GM23338 (cell line): ENCODE measurements at regions not wholly inside any gene's neighbourhood (a gene's known extent, or its start where the extent isn't known, plus 50 kb on each side); places are given as distances from the start of the nearest gene placed in this dataset.

Experiments
- ATAC-seq: fragments of 200-7000 bp; cut with Tn5 transposase; 3 replicates; pipeline ENCODE4 v1.9.1; 2020
- DNase-seq: peaks from one replicate; pipeline ENCODE4 v3.0.0-alpha.2; 2015; ENCODE audit warnings: low spot score
- H2AFZ ChIP-seq: fragments of 200-600 bp; sonication (generic); 2 replicates; pipeline ENCODE4 v1.8.0; 2016; ENCODE audit warnings: antibody characterized with exemption, mild to moderate bottlenecking, moderate library complexity
- H3F3A ChIP-seq: fragments of 200-600 bp; sonication (generic); replicated peaks from 2 replicates; pipeline ENCODE4 v1.8.0; 2017; ENCODE audit warnings: antibody characterized with exemption, mixed run types, low read depth
- H3K27ac ChIP-seq: fragments of 200-600 bp; sonication (generic); 2 replicates; pipeline ENCODE4 v1.6.1; 2016; ENCODE audit warnings: low read depth
- H3K27me3 ChIP-seq: fragments of 200-600 bp; sonication (generic); 2 replicates; pipeline ENCODE4 v1.8.0; 2016; ENCODE audit warnings: mild to moderate bottlenecking, mixed run types, moderate library complexity; ENCODE audit not compliant: insufficient read depth
- H3K36me3 ChIP-seq: fragments of 200-600 bp; sonication (generic); 2 replicates; pipeline ENCODE4 v1.8.0; 2016; ENCODE audit warnings: mild to moderate bottlenecking; ENCODE audit not compliant: insufficient read depth
- H3K4me1 ChIP-seq: fragments of 200-600 bp; sonication (generic); 2 replicates; pipeline ENCODE4 v1.8.0; 2016; ENCODE audit warnings: mild to moderate bottlenecking, moderate library complexity; ENCODE audit not compliant: insufficient read depth
- H3K4me2 ChIP-seq: fragments of 200-600 bp; sonication (generic); 2 replicates; pipeline ENCODE4 v1.7.1; 2017; ENCODE audit warnings: mixed run types
- H3K4me3 ChIP-seq: fragments of 200-600 bp; sonication (generic); 2 replicates; pipeline ENCODE4 v1.6.1; 2016; ENCODE audit warnings: mixed run types
- H3K79me2 ChIP-seq: fragments of 200-600 bp; sonication (generic); replicated peaks from 2 replicates; pipeline ENCODE4 v1.8.0; 2017; ENCODE audit warnings: mild to moderate bottlenecking; ENCODE audit not compliant: insufficient read depth
- H3K9me2 ChIP-seq: fragments of 200-600 bp; sonication (generic); 2 replicates; pipeline ENCODE4 v1.8.0; 2017; ENCODE audit not compliant: insufficient read depth
- H4K20me1 ChIP-seq: fragments of 200-600 bp; sonication (generic); replicated peaks from 2 replicates; pipeline ENCODE4 v1.8.0; 2017; ENCODE audit warnings: mild to moderate bottlenecking; ENCODE audit not compliant: insufficient read depth
- H3K27ac Mint-ChIP-seq: 2 replicates; pipeline ENCODE4 v1.8.0; 2020; ENCODE audit warnings: inconsistent platforms, mild to moderate bottlenecking, moderate library complexity, mixed read lengths
- H3K27me3 Mint-ChIP-seq: 3 replicates; pipeline ENCODE4 v1.8.0; 2022; ENCODE audit warnings: low read depth, mild to moderate bottlenecking, moderate library complexity, mixed read lengths, inconsistent platforms; ENCODE audit not compliant: insufficient read depth, poor library complexity
- H3K36me3 Mint-ChIP-seq: 3 replicates; pipeline ENCODE4 v1.8.0; 2021; ENCODE audit warnings: low read depth, mild to moderate bottlenecking, inconsistent platforms, moderate library complexity, mixed read lengths
- H3K4me1 Mint-ChIP-seq: 3 replicates; pipeline ENCODE4 v1.8.0; 2020; ENCODE audit warnings: mild to moderate bottlenecking, inconsistent platforms, mixed read lengths
- H3K4me3 Mint-ChIP-seq: 3 replicates; pipeline ENCODE4 v1.8.0; 2021; ENCODE audit warnings: moderate library complexity, mild to moderate bottlenecking, inconsistent platforms, mixed read lengths
- H3K9me3 Mint-ChIP-seq: 3 replicates; pipeline ENCODE4 v1.8.0; 2020; ENCODE audit warnings: moderate library complexity, mild to moderate bottlenecking, inconsistent platforms, mixed read lengths
- CREB1 ChIP-seq: fragments of 250-450 bp; sonication (Bioruptor Pico); IDR thresholded peaks from 2 replicates; pipeline ENCODE4 v1.5.0; 2020; ENCODE audit warnings: low read depth, mild to moderate bottlenecking, moderate library complexity
- EZH2 ChIP-seq: fragments of 200-600 bp; sonication (generic); IDR thresholded peaks from one replicate; pipeline ENCODE4 v1.8.0; 2017; ENCODE audit warnings: antibody characterized with exemption, mild to moderate bottlenecking, low read depth; ENCODE audit not compliant: unreplicated experiment
- EZH2phosphoT487 ChIP-seq: fragments of 200-600 bp; sonication (generic); IDR thresholded peaks from one replicate; pipeline ENCODE4 v1.8.1; 2018; ENCODE audit warnings: antibody characterized with exemption; ENCODE audit not compliant: unreplicated experiment
- JUNB ChIP-seq: IDR thresholded peaks from one replicate; pipeline ENCODE4 v1.6.1; 2016; ENCODE audit warnings: antibody characterized with exemption; ENCODE audit not compliant: unreplicated experiment
- NANOG ChIP-seq: IDR thresholded peaks from 2 replicates; pipeline ENCODE4 v1.6.1; 2016; ENCODE audit warnings: antibody characterized with exemption, borderline replicate concordance
- POLR2AphosphoS5 ChIP-seq: IDR thresholded peaks from 2 replicates; pipeline ENCODE4 v1.6.1; 2016; ENCODE audit warnings: antibody characterized with exemption, low read depth
- STAT1 ChIP-seq: IDR thresholded peaks from one replicate; pipeline ENCODE4 v1.6.1; 2016; ENCODE audit warnings: antibody characterized with exemption; ENCODE audit not compliant: unreplicated experiment
- ZNF114 ChIP-seq: fragments of 250-450 bp; sonication (Bioruptor Pico); IDR thresholded peaks from 2 replicates; pipeline ENCODE4 v1.5.0; 2020; ENCODE audit warnings: mild to moderate bottlenecking, moderate library complexity
- ZNF331 ChIP-seq: fragments of 250-450 bp; sonication (Bioruptor Pico); IDR thresholded peaks from 2 replicates; pipeline ENCODE4 v1.5.0; 2020; ENCODE audit warnings: low read depth, mild to moderate bottlenecking, moderate library complexity
- TF ChIP-seq, protein P1 (sequence below): fragments of 250-450 bp; sonication (Bioruptor Pico); IDR thresholded peaks from 2 replicates; pipeline ENCODE4 v1.5.0; 2020; ENCODE audit warnings: mild to moderate bottlenecking, moderate library complexity
- TF ChIP-seq, protein P2 (sequence below), 2 experiments: fragments of 200-600 bp in 1 of 2; sonication (generic) in 1 of 2; conservative IDR thresholded peaks; 2 replicates each; pipeline versions ENCODE4 v1.5.1 to v1.6.1; 2016 to 2017; ENCODE audit warnings: antibody characterized with exemption in 2 of 2, low read depth in 2 of 2, mild to moderate bottlenecking in 2 of 2, moderate library complexity in 1 of 2
- TF ChIP-seq, protein P3 (sequence below): IDR thresholded peaks from one replicate; pipeline ENCODE4 v1.6.1; 2018; ENCODE audit warnings: antibody characterized with exemption; ENCODE audit not compliant: unreplicated experiment
- TF ChIP-seq, protein P4 (sequence below): IDR thresholded peaks from 2 replicates; pipeline ENCODE4 v1.6.1; 2016; ENCODE audit warnings: antibody characterized with exemption

DNA sequence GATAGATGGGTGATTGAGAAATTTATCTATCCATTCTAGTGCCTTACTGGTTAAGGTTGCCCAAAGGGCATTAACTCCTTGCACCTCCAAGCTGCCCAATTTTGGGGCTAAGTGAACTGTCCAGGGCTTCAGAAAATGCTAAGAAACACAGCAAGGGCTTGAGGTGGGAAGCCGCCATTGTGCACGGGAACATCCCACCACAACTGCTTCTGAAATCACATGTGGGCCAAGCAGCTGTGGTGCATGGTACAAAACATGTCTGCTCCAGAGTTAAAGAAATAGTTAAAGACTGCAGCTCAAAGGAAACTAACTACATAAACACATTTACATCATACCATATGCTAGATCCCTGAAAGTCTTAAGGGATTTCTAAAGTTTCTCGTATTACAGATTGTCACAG is 144.3 kb upstream of the NDST3 start:
- peaks cover 5% of the 10 kb centered on the region; the same call in 2 of the 3 replicates for H3K36me3 Mint-ChIP-seq
- H3K4me1 ChIP-seq, result peaks cover 6% of the 10 kb centered on the region; the same call in 1 of the 2 replicates
- H3K27ac Mint-ChIP-seq, result no peak overlapping the region
- H3K4me3 ChIP-seq, result no peak overlapping the region
- H3K27me3 ChIP-seq, result no peaks in the 10 kb centered on the region
- H3F3A ChIP-seq, result no peaks in the 10 kb centered on the region
- H3K27ac ChIP-seq, result no peak overlapping the region
- no peaks in the 10 kb centered on the region for H3K79me2 ChIP-seq
- no peaks in the 10 kb centered on the region for H4K20me1 ChIP-seq
- H3K27me3 Mint-ChIP-seq, result no peaks in the 10 kb centered on the region
- H3K4me3 Mint-ChIP-seq, result no peak overlapping the region
- TF ChIP-seq, protein P1, sequence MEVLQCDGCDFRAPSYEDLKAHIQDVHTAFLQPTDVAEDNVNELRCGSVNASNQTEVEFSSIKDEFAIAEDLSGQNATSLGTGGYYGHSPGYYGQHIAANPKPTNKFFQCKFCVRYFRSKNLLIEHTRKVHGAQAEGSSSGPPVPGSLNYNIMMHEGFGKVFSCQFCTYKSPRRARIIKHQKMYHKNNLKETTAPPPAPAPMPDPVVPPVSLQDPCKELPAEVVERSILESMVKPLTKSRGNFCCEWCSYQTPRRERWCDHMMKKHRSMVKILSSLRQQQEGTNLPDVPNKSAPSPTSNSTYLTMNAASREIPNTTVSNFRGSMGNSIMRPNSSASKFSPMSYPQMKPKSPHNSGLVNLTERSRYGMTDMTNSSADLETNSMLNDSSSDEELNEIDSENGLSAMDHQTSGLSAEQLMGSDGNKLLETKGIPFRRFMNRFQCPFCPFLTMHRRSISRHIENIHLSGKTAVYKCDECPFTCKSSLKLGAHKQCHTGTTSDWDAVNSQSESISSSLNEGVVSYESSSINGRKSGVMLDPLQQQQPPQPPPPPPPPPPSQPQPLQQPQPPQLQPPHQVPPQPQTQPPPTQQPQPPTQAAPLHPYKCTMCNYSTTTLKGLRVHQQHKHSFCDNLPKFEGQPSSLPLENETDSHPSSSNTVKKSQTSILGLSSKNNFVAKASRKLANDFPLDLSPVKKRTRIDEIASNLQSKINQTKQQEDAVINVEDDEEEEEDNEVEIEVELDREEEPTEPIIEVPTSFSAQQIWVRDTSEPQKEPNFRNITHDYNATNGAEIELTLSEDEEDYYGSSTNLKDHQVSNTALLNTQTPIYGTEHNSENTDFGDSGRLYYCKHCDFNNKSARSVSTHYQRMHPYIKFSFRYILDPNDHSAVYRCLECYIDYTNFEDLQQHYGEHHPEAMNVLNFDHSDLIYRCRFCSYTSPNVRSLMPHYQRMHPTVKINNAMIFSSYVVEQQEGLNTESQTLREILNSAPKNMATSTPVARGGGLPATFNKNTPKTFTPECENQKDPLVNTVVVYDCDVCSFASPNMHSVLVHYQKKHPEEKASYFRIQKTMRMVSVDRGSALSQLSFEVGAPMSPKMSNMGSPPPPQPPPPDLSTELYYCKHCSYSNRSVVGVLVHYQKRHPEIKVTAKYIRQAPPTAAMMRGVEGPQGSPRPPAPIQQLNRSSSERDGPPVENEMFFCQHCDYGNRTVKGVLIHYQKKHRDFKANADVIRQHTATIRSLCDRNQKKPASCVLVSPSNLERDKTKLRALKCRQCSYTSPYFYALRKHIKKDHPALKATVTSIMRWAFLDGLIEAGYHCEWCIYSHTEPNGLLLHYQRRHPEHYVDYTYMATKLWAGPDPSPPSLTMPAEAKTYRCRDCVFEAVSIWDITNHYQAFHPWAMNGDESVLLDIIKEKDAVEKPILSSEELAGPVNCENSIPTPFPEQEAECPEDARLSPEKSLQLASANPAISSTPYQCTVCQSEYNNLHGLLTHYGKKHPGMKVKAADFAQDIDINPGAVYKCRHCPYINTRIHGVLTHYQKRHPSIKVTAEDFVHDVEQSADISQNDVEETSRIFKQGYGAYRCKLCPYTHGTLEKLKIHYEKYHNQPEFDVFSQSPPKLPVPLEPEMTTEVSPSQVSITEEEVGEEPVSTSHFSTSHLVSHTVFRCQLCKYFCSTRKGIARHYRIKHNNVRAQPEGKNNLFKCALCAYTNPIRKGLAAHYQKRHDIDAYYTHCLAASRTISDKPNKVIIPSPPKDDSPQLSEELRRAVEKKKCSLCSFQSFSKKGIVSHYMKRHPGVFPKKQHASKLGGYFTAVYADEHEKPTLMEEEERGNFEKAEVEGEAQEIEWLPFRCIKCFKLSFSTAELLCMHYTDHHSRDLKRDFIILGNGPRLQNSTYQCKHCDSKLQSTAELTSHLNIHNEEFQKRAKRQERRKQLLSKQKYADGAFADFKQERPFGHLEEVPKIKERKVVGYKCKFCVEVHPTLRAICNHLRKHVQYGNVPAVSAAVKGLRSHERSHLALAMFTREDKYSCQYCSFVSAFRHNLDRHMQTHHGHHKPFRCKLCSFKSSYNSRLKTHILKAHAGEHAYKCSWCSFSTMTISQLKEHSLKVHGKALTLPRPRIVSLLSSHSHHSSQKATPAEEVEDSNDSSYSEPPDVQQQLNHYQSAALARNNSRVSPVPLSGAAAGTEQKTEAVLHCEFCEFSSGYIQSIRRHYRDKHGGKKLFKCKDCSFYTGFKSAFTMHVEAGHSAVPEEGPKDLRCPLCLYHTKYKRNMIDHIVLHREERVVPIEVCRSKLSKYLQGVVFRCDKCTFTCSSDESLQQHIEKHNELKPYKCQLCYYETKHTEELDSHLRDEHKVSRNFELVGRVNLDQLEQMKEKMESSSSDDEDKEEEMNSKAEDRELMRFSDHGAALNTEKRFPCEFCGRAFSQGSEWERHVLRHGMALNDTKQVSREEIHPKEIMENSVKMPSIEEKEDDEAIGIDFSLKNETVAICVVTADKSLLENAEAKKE (CRISPR knock-in tag), result no peak
- no peak for TF ChIP-seq ZNF331 (CRISPR knock-in tag)
- TF ChIP-seq POLR2AphosphoS5, result no peak
- no peak for TF ChIP-seq NANOG
- TF ChIP-seq JUNB, result no peak
- TF ChIP-seq, protein P2, sequence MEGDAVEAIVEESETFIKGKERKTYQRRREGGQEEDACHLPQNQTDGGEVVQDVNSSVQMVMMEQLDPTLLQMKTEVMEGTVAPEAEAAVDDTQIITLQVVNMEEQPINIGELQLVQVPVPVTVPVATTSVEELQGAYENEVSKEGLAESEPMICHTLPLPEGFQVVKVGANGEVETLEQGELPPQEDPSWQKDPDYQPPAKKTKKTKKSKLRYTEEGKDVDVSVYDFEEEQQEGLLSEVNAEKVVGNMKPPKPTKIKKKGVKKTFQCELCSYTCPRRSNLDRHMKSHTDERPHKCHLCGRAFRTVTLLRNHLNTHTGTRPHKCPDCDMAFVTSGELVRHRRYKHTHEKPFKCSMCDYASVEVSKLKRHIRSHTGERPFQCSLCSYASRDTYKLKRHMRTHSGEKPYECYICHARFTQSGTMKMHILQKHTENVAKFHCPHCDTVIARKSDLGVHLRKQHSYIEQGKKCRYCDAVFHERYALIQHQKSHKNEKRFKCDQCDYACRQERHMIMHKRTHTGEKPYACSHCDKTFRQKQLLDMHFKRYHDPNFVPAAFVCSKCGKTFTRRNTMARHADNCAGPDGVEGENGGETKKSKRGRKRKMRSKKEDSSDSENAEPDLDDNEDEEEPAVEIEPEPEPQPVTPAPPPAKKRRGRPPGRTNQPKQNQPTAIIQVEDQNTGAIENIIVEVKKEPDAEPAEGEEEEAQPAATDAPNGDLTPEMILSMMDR (conservative IDR thresholded peaks at IDR 0.05; ENCODE audit: low read depth in 2 of 2), result no peak
- TF ChIP-seq ZNF114 (CRISPR knock-in tag), result no peak
- TF ChIP-seq, protein P3, sequence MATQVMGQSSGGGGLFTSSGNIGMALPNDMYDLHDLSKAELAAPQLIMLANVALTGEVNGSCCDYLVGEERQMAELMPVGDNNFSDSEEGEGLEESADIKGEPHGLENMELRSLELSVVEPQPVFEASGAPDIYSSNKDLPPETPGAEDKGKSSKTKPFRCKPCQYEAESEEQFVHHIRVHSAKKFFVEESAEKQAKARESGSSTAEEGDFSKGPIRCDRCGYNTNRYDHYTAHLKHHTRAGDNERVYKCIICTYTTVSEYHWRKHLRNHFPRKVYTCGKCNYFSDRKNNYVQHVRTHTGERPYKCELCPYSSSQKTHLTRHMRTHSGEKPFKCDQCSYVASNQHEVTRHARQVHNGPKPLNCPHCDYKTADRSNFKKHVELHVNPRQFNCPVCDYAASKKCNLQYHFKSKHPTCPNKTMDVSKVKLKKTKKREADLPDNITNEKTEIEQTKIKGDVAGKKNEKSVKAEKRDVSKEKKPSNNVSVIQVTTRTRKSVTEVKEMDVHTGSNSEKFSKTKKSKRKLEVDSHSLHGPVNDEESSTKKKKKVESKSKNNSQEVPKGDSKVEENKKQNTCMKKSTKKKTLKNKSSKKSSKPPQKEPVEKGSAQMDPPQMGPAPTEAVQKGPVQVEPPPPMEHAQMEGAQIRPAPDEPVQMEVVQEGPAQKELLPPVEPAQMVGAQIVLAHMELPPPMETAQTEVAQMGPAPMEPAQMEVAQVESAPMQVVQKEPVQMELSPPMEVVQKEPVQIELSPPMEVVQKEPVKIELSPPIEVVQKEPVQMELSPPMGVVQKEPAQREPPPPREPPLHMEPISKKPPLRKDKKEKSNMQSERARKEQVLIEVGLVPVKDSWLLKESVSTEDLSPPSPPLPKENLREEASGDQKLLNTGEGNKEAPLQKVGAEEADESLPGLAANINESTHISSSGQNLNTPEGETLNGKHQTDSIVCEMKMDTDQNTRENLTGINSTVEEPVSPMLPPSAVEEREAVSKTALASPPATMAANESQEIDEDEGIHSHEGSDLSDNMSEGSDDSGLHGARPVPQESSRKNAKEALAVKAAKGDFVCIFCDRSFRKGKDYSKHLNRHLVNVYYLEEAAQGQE, result no peak
- no peak for TF ChIP-seq EZH2
- no peak for TF ChIP-seq CREB1
- no peak for TF ChIP-seq STAT1
- TF ChIP-seq, protein P4, sequence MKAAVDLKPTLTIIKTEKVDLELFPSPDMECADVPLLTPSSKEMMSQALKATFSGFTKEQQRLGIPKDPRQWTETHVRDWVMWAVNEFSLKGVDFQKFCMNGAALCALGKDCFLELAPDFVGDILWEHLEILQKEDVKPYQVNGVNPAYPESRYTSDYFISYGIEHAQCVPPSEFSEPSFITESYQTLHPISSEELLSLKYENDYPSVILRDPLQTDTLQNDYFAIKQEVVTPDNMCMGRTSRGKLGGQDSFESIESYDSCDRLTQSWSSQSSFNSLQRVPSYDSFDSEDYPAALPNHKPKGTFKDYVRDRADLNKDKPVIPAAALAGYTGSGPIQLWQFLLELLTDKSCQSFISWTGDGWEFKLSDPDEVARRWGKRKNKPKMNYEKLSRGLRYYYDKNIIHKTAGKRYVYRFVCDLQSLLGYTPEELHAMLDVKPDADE, result no peak
- TF ChIP-seq EZH2phosphoT487, result no peak
- H3K36me3 ChIP-seq, result no peaks in the 10 kb centered on the region; the same call in 1 of the 2 replicates
- 0 out of 2 replicates have a peak overlapping the region, but pooled peaks have one; percentile 29 for H2AFZ ChIP-seq
- ATAC-seq, result no peak
- no peak overlapping the region for H3K4me2 ChIP-seq
- H3K9me2 ChIP-seq, result no peaks in the 10 kb centered on the region
- peaks cover 2% of the 10 kb centered on the region; the same call in 1 of the 3 replicates for H3K9me3 Mint-ChIP-seq
- DNase-seq, result no peak
- peaks cover 15% of the 10 kb centered on the region for H3K4me1 Mint-ChIP-seq
